ENCODE measurements at regions not wholly inside any gene's neighbourhood (a gene's known extent, or its start where the extent isn't known, plus 50 kb on each side); places are given as distances from the start of the nearest gene placed in this dataset.

DNA sequence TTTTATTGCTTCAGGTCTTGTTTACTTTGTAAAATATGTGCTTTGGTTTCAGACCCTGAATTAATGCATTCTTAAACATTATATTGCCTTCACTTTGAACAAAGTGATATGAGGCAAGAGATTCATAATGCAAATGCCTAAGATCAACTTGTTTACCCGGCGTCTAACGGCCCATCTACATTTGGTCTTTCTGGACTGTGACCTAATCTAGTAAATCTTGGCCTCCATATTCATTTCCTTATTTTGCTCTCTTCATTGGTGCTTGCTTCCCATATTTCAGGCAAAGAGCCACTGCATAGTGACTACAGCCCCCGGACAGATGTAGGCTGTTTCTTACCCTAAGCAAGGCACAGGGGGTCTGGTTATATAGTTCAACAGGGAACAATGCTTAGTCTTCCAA is 53.0 kb upstream of the SLC39A10 start:
- ChIA-PET CTCF (ENCODE audit: partially characterized antibody) (no interaction called here), POLR2A (ENCODE audit: partially characterized antibody) (no interaction called here)
- Histone ChIP-seq H4K5ac (ENCODE audit: insufficient read length, low read depth, low read length) (no peak overlapping the region), H3K9ac (replicated peaks in 1 of 4; ENCODE audit: extremely low read depth in 1 of 4, low read depth in 3 of 4, low read length in 3 of 4) (no peak overlapping the region), H3K79me2 (ENCODE audit: control insufficient read depth in 1 of 2, insufficient read depth in 2 of 2, low read length in 2 of 2) (peaks cover 0 to 46% of the 10 kb centered on the region in 2 experiments; a peak in 2 of 4 replicates), H2BK120ac (replicated peaks; ENCODE audit: low read depth, low read length) (no peak overlapping the region), H3K23me2 (ENCODE audit: low read depth, low read length) (no peaks in the 10 kb centered on the region), H3K4me3 (ENCODE audit: extremely low read depth in 1 of 4, insufficient read depth in 2 of 4, low read depth in 3 of 4, low read length in 4 of 4) (no peak overlapping the region), H2BK12ac (ENCODE audit: low read depth, low read length) (no peak overlapping the region), H2AK5ac (ENCODE audit: low read depth, low read length) (no peak overlapping the region), H3K4ac (replicated peaks; ENCODE audit: insufficient read length, low read depth, low read length) (no peak overlapping the region), H3K4me1 (replicated peaks in 1 of 4; ENCODE audit: control insufficient read depth in 3 of 4, insufficient read depth in 4 of 4, low read length in 3 of 4) (peaks cover 0 to 7% (median 2%) of the 10 kb centered on the region in 4 experiments; a peak in 2 of 7 replicates), H3K23ac (ENCODE audit: insufficient read length) (no peak overlapping the region), H3K79me1 (ENCODE audit: low read depth, low read length) (no peaks in the 10 kb centered on the region; the same call in 1 of the 2 replicates), H3K27ac (ENCODE audit: low read depth, low read length) (no peak overlapping the region), H3K56ac (replicated peaks; ENCODE audit: insufficient read length, low read depth, low read length) (no peak overlapping the region), H2BK5ac (ENCODE audit: low read depth, low read length) (no peak overlapping the region), H3K18ac (ENCODE audit: extremely low read depth, low read length) (no peak overlapping the region), H4K91ac (replicated peaks; ENCODE audit: insufficient read length, low read length) (no peak overlapping the region), H3K4me2 (ENCODE audit: insufficient read depth in 1 of 2, low read depth in 2 of 2, low read length in 2 of 2) (no peak overlapping the region), H4K20me1 (replicated peaks in 1 of 2; ENCODE audit: control insufficient read depth in 1 of 2, insufficient read depth in 2 of 2, low read length in 2 of 2) (no peaks in the 10 kb centered on the region), H2BK15ac (ENCODE audit: low read length) (no peak overlapping the region), H3K9me3 (ENCODE audit: insufficient read depth in 2 of 2, low read depth in 1 of 2, low read length in 1 of 2) (no peaks in the 10 kb centered on the region), H2AFZ (ENCODE audit: low read length) (no peak overlapping the region), H3K27me3 (replicated peaks in 1 of 4; ENCODE audit: control insufficient read depth in 3 of 4, extremely low read depth in 1 of 4, insufficient read depth in 3 of 4, low read length in 3 of 4) (no peaks in the 10 kb centered on the region), H2BK20ac (ENCODE audit: low read length) (no peak overlapping the region), H3K36me3 (ENCODE audit: control insufficient read depth in 2 of 4, insufficient read depth in 4 of 4, low read length in 3 of 4) (no peaks in the 10 kb centered on the region), H4K8ac (ENCODE audit: extremely low read depth, insufficient read depth, low read length) (no peak overlapping the region), H3K14ac (ENCODE audit: insufficient read length) (no peak overlapping the region)
- no peak for DNase-seq (ENCODE audit: low read depth in 1 of 2, low spot score in 2 of 2)
- 96% methylated on average over 4 of the region's 4 CpGs; no CpG with 5 or more reads in 1 of the 2 experiments for WGBS, 2 experiments (ENCODE audit: extremely low coverage in 1 of 2, insufficient coverage in 1 of 2, insufficient read length in 1 of 2, insufficient replicate concordance in 2 of 2, low coverage in 1 of 2, low lambda C conversion rate in 2 of 2, missing lambda C conversion rate in 1 of 2)
- no peak for FAIRE-seq
- TF ChIP-seq BRCA1 (IDR thresholded peaks at IDR 0.05; ENCODE audit: low read depth, low read length): no peak
- TF ChIP-seq SAP30 (IDR thresholded peaks at IDR 0.05; ENCODE audit: insufficient read depth, insufficient replicate concordance, low read length): no peak
- TF ChIP-seq NRF1 (IDR thresholded peaks at IDR 0.05; ENCODE audit: low read depth, low read length): no peak
- no peak for TF ChIP-seq SIN3A (conservative IDR thresholded peaks at IDR 0.05 in 1 of 2, IDR thresholded peaks at IDR 0.05 in 1 of 2; ENCODE audit: low read depth in 1 of 2, low read length in 2 of 2)
- TF ChIP-seq BACH1 (IDR thresholded peaks at IDR 0.05; ENCODE audit: low read length): no peak
- TF ChIP-seq CTBP2 (IDR thresholded peaks at IDR 0.05; ENCODE audit: borderline replicate concordance, insufficient read depth, insufficient read length, low read length): no peak
- TF ChIP-seq TCF12 (IDR thresholded peaks at IDR 0.05; ENCODE audit: low read depth, low read length): no peak
- TF ChIP-seq CREB1 (IDR thresholded peaks at IDR 0.05): no peak
- TF ChIP-seq KDM5A (IDR thresholded peaks at IDR 0.05; ENCODE audit: low read length): no peak
- no peak for TF ChIP-seq E2F6 (IDR thresholded peaks at IDR 0.05)
- TF ChIP-seq, protein P1, sequence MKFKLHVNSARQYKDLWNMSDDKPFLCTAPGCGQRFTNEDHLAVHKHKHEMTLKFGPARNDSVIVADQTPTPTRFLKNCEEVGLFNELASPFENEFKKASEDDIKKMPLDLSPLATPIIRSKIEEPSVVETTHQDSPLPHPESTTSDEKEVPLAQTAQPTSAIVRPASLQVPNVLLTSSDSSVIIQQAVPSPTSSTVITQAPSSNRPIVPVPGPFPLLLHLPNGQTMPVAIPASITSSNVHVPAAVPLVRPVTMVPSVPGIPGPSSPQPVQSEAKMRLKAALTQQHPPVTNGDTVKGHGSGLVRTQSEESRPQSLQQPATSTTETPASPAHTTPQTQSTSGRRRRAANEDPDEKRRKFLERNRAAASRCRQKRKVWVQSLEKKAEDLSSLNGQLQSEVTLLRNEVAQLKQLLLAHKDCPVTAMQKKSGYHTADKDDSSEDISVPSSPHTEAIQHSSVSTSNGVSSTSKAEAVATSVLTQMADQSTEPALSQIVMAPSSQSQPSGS (IDR thresholded peaks at IDR 0.05; ENCODE audit: low read length): no peak
